ENCODE measurements at regions not wholly inside any gene's neighbourhood (a gene's known extent, or its start where the extent isn't known, plus 50 kb on each side); places are given as distances from the start of the nearest gene placed in this dataset.

DNA sequence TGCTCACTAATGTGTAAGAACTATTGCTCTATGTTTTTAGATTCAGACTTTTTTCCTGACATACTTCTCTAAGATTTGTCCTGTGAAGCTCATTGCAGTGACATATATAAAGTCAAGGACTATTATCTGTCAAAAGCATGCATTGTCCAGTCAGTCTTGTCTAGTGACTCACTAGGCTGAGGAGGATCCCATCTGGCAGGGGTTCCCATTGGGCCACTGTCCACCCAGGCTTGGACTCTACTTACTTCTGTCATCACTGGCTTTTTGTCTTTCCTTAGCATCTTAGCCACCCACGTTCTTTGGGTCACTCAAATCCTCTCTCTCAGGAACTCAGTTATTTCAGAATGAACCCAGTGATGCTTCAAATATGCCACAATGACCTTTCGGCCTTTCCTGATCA lies 132.6 kb upstream of the NABP1 start:
- H3K9ac ChIP-seq (replicated peaks; ENCODE audit: extremely low read depth, insufficient read depth, low read length): no peak overlapping the region
- dilution Hi-C loops (cut with MboI; ENCODE audit: extremely low pct_ligation_motif_present, low sequenced_read_pairs): no loop called here
- no peak overlapping the region for H3K4me3 ChIP-seq (replicated peaks in 1 of 3; ENCODE audit: insufficient read depth in 1 of 3, low read depth in 1 of 3, low read length in 3 of 3)
- no peaks in the 10 kb centered on the region for H3K9me3 ChIP-seq (replicated peaks; ENCODE audit: control insufficient read depth, insufficient read depth, low read length)
- TF ChIP-seq, protein P1, sequence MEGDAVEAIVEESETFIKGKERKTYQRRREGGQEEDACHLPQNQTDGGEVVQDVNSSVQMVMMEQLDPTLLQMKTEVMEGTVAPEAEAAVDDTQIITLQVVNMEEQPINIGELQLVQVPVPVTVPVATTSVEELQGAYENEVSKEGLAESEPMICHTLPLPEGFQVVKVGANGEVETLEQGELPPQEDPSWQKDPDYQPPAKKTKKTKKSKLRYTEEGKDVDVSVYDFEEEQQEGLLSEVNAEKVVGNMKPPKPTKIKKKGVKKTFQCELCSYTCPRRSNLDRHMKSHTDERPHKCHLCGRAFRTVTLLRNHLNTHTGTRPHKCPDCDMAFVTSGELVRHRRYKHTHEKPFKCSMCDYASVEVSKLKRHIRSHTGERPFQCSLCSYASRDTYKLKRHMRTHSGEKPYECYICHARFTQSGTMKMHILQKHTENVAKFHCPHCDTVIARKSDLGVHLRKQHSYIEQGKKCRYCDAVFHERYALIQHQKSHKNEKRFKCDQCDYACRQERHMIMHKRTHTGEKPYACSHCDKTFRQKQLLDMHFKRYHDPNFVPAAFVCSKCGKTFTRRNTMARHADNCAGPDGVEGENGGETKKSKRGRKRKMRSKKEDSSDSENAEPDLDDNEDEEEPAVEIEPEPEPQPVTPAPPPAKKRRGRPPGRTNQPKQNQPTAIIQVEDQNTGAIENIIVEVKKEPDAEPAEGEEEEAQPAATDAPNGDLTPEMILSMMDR (IDR thresholded peaks at IDR 0.05; ENCODE audit: extremely low read depth in 1 of 2, insufficient read depth in 1 of 2, low read depth in 1 of 2, low read length in 2 of 2): no peak
- TF ChIP-seq POLR2AphosphoS5 (IDR thresholded peaks at IDR 0.05; ENCODE audit: insufficient read depth, low read depth, low read length) (no peak), EZH2 (IDR thresholded peaks at IDR 0.05; ENCODE audit: borderline replicate concordance, low read depth, low read length, severe bottlenecking) (no peak), JUN (IDR thresholded peaks at IDR 0.05; ENCODE audit: borderline replicate concordance, insufficient read depth, insufficient read length, low read depth) (no peak), MYC (IDR thresholded peaks at IDR 0.05; ENCODE audit: low read depth, low read length) (no peak), FOS (IDR thresholded peaks at IDR 0.05; ENCODE audit: borderline replicate concordance, insufficient read depth, low read length) (no peak), GATA2 (IDR thresholded peaks at IDR 0.05; ENCODE audit: insufficient read depth, insufficient read length, low read depth, low read length) (no peak), POLR2A (IDR thresholded peaks at IDR 0.05; ENCODE audit: low read depth, low read length) (no peak)
- TF ChIP-seq, protein P2, sequence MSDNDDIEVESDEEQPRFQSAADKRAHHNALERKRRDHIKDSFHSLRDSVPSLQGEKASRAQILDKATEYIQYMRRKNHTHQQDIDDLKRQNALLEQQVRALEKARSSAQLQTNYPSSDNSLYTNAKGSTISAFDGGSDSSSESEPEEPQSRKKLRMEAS (IDR thresholded peaks at IDR 0.05; ENCODE audit: insufficient read depth, insufficient read length): no peak
- H3K36me3 ChIP-seq (ENCODE audit: control insufficient read depth in 2 of 2, extremely low read depth in 1 of 2, insufficient read depth in 2 of 2, low read length in 2 of 2): no peaks in the 10 kb centered on the region
- FAIRE-seq (no peak), DNase-seq (ENCODE audit: low read depth, low spot score) (no peak)
- ChIA-PET POLR2A (no interaction called here), CTCF (interaction anchor here (0.9 kb wide), 1 partner anchor 10 kb away, joined by 3 read pairs; no protein-coding TSS in a partner anchor)
- H3K79me2 ChIP-seq (ENCODE audit: control insufficient read depth, insufficient read depth, low read length): no peaks in the 10 kb centered on the region
- H4K20me1 ChIP-seq (replicated peaks; ENCODE audit: control insufficient read depth, extremely low read depth, insufficient read depth, low read length): no peaks in the 10 kb centered on the region
- intact Hi-C loops (cut with micrococcal nuclease): no loop called here
- H3K27me3 ChIP-seq (ENCODE audit: control insufficient read depth in 2 of 2, insufficient read depth in 2 of 2, low read length in 2 of 2): peaks cover 0 to 2% of the 10 kb centered on the region in 2 experiments
- no peaks in the 10 kb centered on the region for H3K9me1 ChIP-seq (replicated peaks; ENCODE audit: control insufficient read depth, extremely low read depth, insufficient read depth, low read length)
- BruUV-seq (replicated peaks): no TSS peak
- no peak overlapping the region for H3K4me2 ChIP-seq (ENCODE audit: insufficient read depth, low read length)
- no peak overlapping the region for H2AFZ ChIP-seq (ENCODE audit: low read depth, low read length)
- no peaks in the 10 kb centered on the region for H3K4me1 ChIP-seq (ENCODE audit: control insufficient read depth, extremely low read depth, insufficient read depth, low read length)
- no peak overlapping the region for H3K27ac ChIP-seq (ENCODE audit: insufficient read depth, low read depth, low read length)

Measured in endothelial cell of umbilical vein (primary cell).